GM13977 (cell line): ENCODE measurements at regions not wholly inside any gene's neighbourhood (a gene's known extent, or its start where the extent isn't known, plus 50 kb on each side); places are given as distances from the start of the nearest gene placed in this dataset.
"Not testable (repeated sequence)": the region's sequence is repeated elsewhere in the genome, so short reads cannot be mapped to it uniquely, and the experiment has no call there.

ENCODE experiments used
- DNase-seq: peaks from one replicate; pipeline ENCODE4 v3.0.0; 2012; ENCODE audit warnings: low spot score
- in situ Hi-C: fragments of 300-500 bp; cut with MboI; formaldehyde crosslinking; loops from one replicate; pipeline ENCODE4 v1.12.0; 2022; ENCODE audit warnings: low sequenced_read_pairs, low pct_unique_long_range_greater_than_20kb, mixed read lengths, inconsistent platforms; ENCODE audit not compliant: unreplicated experiment
- TF ChIP-seq, protein P1 (sequence below): IDR thresholded peaks from 2 replicates; pipeline ENCODE4 v1.5.1; 2012; ENCODE audit warnings: mild to moderate bottlenecking, control low read depth; ENCODE audit not compliant: insufficient read depth; ENCODE audit errors: extremely low read depth, missing control alignments

DNA sequence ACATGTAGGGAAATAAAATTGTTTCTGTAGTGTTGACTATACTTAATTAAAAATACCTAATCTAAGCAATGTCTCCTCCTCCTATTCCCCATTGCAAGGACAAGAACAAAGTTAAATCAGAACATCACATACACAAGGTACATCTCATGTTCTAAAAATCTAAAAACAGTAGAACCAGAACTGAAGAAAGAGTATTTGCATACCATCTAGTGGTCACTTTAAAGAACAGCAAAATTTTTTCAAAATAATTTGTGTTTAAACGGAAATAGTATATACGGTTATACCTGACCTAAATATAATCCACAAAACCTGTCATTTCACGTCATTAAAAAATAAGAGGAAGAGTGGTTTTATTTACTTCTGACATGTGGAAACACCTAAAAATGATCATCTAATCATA, 294.3 kb upstream of the KCNH7 start:
- TF ChIP-seq, protein P1, sequence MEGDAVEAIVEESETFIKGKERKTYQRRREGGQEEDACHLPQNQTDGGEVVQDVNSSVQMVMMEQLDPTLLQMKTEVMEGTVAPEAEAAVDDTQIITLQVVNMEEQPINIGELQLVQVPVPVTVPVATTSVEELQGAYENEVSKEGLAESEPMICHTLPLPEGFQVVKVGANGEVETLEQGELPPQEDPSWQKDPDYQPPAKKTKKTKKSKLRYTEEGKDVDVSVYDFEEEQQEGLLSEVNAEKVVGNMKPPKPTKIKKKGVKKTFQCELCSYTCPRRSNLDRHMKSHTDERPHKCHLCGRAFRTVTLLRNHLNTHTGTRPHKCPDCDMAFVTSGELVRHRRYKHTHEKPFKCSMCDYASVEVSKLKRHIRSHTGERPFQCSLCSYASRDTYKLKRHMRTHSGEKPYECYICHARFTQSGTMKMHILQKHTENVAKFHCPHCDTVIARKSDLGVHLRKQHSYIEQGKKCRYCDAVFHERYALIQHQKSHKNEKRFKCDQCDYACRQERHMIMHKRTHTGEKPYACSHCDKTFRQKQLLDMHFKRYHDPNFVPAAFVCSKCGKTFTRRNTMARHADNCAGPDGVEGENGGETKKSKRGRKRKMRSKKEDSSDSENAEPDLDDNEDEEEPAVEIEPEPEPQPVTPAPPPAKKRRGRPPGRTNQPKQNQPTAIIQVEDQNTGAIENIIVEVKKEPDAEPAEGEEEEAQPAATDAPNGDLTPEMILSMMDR = peak; percentile 42
- in situ Hi-C loops = no loop called here
- DNase-seq = no peak

- in situ Hi-C loops, DNase-seq: not testable (repeated sequence)
Measured at GRCh38 chr2:163132207-163132606, 293.6 kb upstream of the KCNH7 start.

- in situ Hi-C loops = no loop called here
- DNase-seq = no peak
Measured at GRCh38 chr2:163123526-163123925, 285.0 kb upstream of the KCNH7 start.

DNA sequence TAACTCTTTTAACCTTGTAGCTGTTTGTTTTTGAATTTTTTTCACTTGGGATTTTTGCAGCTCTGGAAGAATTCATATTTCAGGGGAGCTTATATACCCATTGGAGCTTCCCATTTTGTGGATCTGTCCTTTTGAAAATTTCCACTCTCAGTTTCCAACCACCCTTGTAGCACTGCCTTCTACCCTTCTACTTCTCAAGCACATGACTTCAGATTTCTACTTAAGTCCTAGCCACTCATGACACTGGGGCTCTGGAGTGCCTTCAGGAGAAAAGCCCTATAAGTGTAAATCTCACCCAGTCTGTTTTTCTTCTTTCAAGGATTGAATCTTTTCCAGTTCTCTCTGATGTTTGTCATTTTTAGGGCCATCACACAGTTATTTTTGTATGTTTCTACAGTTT, 283.7 kb upstream of the KCNH7 start:
- DNase-seq = no peak
- in situ Hi-C loops = no loop called here
- TF ChIP-seq, protein P1 = no peak

More at GRCh38 chr2:163123526-163123925, 285.0 kb upstream of the KCNH7 start:
- TF ChIP-seq, protein P1 = no peak

- TF ChIP-seq, protein P1 = no peak
- in situ Hi-C loops = no loop called here
- DNase-seq = no peak
Measured at GRCh38 chr2:163121483-163121882, 282.9 kb upstream of the KCNH7 start.

GRCh38 chr2:163119966-163120365, 281.4 kb upstream of the KCNH7 start:
- DNase-seq = no peak
- TF ChIP-seq, protein P1 = no peak
- in situ Hi-C loops = no loop called here

DNA sequence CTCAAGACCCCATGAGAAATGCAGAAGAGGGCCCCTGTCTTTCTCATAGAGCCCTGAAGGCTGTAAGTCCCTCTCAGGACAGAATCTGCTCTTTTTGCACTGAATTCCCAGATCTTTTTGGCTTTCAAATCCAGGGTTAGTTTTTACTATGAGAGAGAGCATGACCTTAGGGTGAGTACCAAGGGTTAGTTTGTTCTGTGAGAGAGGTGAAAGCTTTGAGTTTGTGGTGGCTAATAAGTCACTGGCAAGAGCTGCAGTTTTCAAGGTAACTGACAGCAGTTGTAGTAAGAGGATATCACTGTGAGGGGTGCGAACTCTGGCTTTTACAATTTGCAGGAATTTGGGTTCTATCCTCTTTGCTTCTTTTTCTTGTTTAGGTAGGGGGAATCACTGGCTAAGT, 248.4 kb upstream of the KCNH7 start:
- TF ChIP-seq, protein P1 = no peak
- in situ Hi-C loops = no loop called here
- DNase-seq = no peak

GRCh38 chr2:163085366-163086024, 246.9 kb upstream of the KCNH7 start:
- DNase-seq, in situ Hi-C loops: not testable (repeated sequence)
